ENCODE measurements at regions not wholly inside any gene's neighbourhood (a gene's known extent, or its start where the extent isn't known, plus 50 kb on each side); places are given as distances from the start of the nearest gene placed in this dataset.
"Not testable (repeated sequence)": the region's sequence is repeated elsewhere in the genome, so short reads cannot be mapped to it uniquely, and the experiment has no call there.

DNA sequence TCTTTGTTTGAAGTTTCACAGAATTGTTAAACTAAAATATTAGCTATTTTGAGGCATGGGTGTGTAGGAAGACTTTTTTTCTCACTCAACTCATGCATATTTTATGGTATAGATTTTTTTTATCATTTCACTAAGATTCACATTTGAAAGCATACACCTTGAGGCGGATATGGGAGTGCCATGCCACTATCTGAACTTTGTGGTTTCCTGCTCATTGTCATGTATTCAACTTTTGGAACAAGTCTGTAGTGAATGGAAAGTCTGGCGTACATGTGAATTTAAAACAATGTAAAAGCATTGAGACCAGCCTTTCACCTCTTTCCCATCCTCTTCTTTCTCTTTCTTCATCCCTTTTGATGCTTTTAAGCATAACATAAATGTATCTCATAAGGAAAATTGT, 147.9 kb downstream of the TPBG start:
- no peak for DNase-seq (ENCODE audit: low read depth in 2 of 2)

- DNase-seq (ENCODE audit: low read depth in 2 of 2), result not testable (repeated sequence)
Observed at GRCh38 chr6:82517896-82518295, 154.3 kb downstream of the TPBG start.

GRCh38 chr6:82521369-82521768, 157.8 kb downstream of the TPBG start:
- no peak for DNase-seq (ENCODE audit: low read depth in 2 of 2)

GRCh38 chr6:82521861-82522260, 158.2 kb downstream of the TPBG start:
- DNase-seq (ENCODE audit: low read depth in 2 of 2), result no peak

DNA sequence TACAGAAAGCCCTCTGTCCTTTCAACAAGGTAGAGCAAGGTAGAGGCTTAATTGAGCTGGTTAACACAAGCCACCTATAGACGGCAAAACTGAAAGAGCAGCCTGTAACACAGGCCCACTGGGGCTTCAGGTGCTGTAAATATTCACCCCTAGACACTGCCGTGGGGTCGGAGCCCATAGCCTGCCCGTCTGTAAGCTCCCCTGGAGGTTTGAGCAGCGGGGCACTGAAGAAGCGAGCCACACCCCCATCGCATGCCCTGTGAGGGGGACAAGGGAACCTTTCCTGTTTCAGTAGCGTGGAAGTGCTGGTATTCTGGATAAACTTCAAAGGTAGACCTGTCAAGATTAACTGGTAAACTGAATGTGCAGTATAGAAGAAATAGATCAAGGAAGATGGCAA, 160.4 kb downstream of the TPBG start:
- no peak for DNase-seq (ENCODE audit: low read depth in 2 of 2)

DNA sequence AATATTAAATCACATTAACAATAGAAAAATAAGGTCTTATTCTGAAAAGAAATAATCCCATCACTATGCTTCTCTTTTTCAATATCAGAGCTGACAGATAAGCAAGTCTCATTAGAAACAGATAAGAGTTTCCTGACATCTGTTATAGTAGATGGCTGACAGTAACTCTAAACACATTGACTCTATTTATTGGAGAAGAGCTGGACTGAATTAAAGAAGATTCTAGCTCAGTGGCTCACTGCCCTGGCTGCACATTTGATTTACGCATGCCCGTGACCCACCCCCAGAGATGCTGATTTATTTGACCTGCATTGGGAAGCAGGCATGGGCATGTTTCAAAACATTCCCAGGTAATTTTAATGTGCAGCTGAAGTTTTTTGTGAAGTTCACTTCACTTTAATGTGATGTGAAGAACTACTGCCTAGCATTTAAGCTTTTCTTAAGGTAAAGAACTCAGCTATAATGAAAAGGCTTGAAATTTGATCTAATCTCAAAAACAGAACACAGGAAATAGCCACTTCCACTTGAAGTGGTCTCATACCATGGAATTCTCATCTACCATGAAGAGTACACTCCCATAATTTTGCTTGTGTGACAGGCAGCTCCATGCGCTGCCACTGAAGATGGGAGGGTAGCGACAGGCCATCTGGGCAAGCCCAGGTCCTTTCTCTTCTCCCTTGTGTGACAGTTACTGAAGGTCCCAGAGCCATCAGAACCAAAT, 162.3 kb downstream of the TPBG start:
- no peak for DNase-seq (ENCODE audit: low read depth in 2 of 2)

DNA sequence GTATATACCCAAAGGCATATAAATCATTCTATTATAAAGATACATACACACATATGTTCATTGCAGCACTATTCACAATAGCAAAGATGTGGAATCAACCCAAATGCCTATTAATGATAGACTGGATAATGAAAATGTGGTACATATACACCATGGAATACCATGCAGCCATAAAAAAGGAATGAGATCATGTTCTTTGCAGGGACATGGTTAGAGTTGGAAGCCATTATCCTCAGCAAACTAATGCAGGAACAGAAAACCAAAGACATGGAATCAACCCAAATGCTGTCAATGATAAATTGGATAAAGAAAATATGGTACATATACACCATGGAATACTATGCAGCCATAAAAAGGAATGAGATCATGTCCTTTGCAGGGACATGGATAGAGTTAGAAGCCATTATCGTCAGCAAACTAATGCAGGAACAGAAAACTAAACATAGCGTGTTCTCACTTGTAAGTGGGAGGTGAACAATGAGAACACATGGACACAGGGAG, 166.4 kb downstream of the TPBG start:
- not testable (repeated sequence) for DNase-seq (ENCODE audit: low read depth in 2 of 2)

GRCh38 chr6:82534876-82535275, 171.3 kb downstream of the TPBG start:
- DNase-seq (ENCODE audit: low read depth in 2 of 2), result no peak

DNA sequence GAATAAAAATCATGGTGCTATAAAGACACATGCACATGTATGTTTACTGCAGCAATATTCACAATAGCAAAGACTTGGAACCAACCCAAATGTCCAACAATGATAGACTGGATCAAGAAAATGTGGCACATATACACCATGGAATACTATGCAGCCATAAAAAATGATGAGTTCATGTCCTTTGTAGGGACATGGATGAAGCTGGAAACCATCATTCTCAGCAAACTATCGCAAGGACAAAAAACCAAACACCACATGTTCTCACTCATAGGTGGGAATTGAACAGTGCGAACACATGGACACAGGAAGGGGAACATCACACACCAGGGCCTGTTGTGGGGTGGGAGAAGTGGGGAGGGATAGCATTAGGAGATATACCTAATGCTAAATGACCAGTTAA, 185.9 kb downstream of the TPBG start:
- DNase-seq (ENCODE audit: low read depth in 2 of 2), result not testable (repeated sequence)

DNA sequence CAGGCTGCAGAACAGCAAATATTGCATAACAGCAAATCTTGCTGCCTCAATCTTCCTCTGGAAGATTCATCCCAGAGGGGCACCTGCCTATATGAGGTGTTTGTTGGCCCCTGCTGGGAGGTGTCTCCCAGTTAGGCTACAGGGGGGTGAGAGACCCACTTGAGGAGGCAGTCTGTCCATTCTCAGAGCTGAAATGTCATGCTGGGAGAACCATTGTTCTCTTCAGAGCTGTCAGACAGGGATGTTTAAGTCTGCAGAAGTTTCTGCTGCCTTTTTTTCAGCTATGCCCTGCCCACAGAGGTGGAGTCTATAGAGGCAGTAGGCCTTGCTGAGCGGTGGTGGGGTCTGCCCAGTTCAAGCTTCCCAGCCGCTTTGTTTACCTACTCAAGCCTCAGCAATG, 187.7 kb downstream of the TPBG start:
- DNase-seq (ENCODE audit: low read depth in 2 of 2), result not testable (repeated sequence)

DNA sequence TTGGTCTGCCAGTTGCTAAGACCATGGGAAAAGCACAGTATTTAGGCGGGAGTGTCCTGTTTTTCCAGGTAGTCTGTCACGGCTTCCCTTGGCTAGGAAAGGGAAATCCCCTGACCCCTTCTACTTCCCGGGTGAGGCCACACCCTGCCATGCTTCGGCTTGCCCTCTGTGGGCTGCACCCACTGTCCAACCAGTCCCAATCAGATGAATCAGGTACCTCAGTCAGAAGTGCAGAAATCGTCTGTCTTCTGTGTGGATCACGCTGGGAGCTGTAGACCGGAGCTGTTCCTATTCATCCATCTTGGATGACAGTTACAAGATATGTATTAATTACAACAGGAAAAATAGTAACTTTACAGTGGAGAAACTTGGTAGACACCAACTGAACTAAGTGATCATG, 188.2 kb downstream of the TPBG start:
- DNase-seq (ENCODE audit: low read depth in 2 of 2), result no peak

GRCh38 chr6:82553863-82554531, 190.4 kb downstream of the TPBG start:
- no peak for DNase-seq (ENCODE audit: low read depth in 2 of 2)

DNA sequence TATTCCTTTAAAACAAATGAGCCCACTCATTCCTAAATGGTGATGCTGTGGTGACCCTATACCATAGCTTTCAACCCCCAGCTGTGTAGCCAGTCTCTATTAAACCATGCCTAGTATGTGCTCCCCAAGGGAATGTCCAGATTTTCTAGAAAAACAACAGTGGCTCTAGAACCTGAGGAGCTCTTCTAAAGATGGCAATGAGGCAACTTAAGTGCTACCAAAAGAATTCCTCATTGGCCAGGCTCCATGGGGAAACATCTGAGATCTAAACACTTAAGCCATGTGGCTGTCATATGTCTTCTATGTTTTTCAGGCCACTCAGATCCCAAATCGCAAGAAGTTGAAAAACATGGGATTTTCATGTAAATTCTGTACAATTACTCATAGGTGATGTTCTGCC, 191.0 kb downstream of the TPBG start:
- no peak for DNase-seq (ENCODE audit: low read depth in 2 of 2)

DNA sequence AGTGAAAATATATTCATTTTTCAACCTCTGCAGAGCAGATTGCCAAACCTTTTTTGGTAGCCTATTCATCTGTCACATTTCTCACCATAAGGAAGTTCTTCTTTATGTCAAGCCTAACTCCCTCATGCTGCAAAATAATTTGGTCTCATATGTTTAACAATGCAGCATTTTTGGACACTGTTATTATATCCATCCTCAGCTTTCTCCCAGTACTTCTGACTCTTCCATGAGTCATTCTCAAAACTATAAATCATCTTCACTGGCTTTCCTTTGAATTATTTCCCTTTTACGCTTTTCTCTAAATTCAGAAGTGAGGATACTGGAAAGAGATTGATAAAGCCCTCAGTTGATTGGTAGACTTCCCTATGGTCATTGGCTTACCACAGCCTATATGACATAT, 192.2 kb downstream of the TPBG start:
- no peak for DNase-seq (ENCODE audit: low read depth in 2 of 2)

DNA sequence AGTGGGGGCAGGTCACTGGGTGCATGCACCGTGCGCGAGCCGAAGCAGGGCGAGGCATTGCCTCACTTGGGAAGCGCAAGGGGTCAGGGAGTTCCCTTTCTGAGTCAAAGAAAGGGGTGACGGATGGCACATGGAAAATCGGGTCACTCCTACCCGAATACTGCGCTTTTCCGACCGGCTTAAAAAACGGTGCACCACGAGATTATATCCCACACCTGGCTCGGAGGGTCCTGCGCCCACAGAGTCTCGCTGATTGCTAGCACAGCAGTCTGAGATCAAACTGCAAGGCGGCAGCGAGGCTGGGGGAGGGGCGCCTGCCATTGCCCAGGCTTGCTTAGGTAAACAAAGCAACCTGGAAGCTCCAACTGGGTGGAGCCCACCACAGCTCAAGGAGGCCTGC, 194.9 kb downstream of the TPBG start:
- DNase-seq (ENCODE audit: low read depth in 2 of 2), result not testable (repeated sequence)

DNA sequence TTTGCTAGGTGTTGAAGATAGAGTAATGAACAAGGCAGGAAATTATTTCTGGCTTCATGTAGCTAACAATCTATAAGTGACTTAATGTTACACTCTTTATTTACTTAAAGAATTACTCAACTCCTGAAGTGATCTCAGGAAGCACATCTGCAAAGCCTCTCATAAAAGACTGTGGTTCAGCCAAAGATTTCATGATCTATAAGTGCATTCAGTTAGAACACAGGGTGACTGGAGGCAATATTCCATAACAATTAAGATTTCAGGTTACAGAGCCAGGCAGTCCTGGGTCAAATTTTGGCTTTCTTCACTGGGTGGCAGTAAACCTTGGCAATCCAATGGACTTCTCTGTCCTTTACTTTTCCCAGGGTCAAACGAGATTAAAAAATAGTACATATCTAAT, 204.0 kb downstream of the TPBG start:
- DNase-seq (ENCODE audit: low read depth in 2 of 2), result no peak

DNA sequence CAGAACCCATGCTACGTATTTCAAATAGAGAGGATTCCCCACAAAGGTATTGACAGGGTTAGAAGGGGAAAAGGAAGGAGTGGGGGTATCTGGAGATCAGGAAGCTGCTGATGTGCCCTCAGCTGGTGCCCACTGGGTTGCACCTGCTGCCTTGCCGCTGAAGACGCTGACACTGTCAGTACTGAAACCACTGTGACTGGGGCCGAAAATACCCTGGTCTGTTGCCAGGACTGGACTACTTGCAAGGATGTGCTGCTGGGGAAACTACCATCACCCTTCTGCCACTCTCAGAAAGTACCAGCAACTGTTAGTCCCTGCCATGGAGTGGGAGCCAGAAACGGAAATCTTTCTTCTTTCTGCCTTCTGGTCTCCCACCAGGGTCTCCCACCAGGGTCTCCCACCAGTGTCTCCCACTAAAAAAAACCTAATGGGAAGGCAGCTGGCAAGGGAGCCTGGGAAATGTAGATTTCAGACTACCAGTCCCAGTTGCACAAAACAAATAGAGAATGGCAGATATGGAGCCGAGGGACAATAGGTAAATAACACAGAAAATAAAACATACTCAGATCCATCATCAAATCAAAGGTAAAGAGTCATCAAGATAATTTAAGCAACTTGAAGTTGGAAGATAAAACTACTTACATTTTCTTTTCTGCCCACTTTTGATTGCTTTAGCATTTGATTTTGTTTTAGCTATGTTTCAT, 204.8 kb downstream of the TPBG start:
- no peak for DNase-seq (ENCODE audit: low read depth in 2 of 2)

DNA sequence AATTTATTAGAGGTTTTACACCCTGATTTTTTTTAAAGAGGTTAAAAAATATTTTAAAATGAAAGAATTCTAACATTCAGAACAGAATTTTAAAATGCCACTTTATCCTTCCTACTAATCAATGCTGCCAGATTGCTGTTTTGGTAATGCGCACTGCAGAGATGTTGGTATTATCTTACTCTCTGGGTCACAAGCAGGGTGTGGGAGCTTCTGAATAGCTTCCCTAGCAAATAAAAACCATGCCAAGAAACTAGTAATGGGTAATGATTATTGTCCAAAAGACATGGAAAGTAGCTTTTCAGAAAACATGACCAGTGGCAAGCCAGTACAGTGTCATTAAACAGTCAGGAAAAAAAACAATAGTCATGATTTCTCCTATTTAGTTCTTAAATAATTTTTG, 205.4 kb downstream of the TPBG start:
- DNase-seq (ENCODE audit: low read depth in 2 of 2), result no peak

DNA sequence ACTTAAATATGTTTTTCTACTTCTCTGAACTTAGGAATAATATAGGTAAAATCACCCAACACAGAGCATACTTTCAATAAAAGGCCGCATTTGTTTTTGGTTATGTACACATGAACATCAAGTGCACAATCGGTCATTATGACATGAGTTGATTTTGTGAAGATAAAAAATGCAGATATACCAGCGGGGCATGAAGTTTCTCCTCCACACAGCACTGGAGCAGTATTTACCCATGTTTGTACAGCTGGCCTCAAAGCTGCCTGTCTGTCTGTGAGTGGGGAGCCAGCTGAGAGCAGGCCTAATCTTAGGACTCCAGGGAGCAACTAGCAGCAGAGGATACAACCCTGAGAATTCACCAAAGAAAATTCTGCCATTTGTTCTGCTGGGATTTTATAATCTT, 206.5 kb downstream of the TPBG start:
- no peak for DNase-seq (ENCODE audit: low read depth in 2 of 2)

GRCh38 chr6:82571455-82571854, 207.8 kb downstream of the TPBG start:
- DNase-seq (ENCODE audit: low read depth in 2 of 2), result no peak

DNA sequence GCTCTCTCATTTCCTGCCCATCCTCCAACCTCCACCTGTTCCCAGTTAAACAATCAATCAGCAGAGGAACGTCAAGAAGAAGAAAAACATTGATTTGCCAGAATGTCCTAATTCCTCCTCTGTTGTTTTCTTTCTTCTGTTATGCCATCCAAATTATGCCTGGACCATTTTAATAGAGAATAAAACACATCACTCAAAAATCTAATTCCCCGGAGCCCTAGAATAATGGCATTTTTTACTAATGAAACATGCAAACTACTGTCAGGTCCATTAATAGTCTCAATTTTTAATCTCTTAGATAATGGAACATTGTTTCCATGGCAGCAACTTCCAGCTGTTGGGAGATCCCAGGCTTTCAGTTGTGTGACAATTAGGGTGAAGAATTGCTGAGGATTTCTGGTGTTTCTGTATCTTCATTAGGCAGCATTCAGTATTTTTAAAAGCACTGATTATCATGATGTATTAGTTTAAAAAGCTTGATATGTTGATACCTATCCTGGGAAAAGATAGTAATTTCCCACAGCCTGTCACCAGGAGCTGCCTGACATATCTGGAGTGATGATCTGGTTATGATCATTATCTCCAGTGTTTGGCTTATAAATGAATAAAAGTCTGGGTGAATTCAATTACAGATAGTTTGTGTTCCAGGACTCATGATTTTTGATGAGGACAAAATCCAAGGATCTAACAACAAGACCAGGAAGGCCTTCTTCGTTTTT, 209.8 kb downstream of the TPBG start:
- no peak for DNase-seq (ENCODE audit: low read depth in 2 of 2)

- DNase-seq (ENCODE audit: low read depth in 2 of 2), result no peak
Observed at GRCh38 chr6:82576284-82576683, 212.7 kb downstream of the TPBG start.

All from stimulated activated CD4-positive, alpha-beta T cell treated with anti-CD3 and anti-CD28 coated beads, Interleukin-4, amount 100 ng/mL, for 48 hours (primary cell).